ENCODE measurements at regions not wholly inside any gene's neighbourhood (a gene's known extent, or its start where the extent isn't known, plus 50 kb on each side); places are given as distances from the start of the nearest gene placed in this dataset.

- 33 to 43% (median 41%) methylated on average over 15 of the region's 15 CpGs for WGBS, 3 donors
- H3K9me3 ChIP-seq = no peaks in the 10 kb centered on the region
- no peaks in the 10 kb centered on the region for H3K36me3 ChIP-seq
- no peak for DNase-seq
- H3K4me1 ChIP-seq (ENCODE audit: insufficient read depth) = no peaks in the 10 kb centered on the region
- no peak overlapping the region for H3K27ac ChIP-seq
- intact Hi-C loops (cut with DNase I) = no loop called here
- no peaks in the 10 kb centered on the region for H3K27me3 ChIP-seq
- H3K4me3 ChIP-seq = no peak overlapping the region
- TF ChIP-seq EP300 (IDR thresholded peaks at IDR 0.05) (no peak), POLR2A (IDR thresholded peaks at IDR 0.05) (no peak), CTCF (IDR thresholded peaks at IDR 0.05) (no peak)
Observed at GRCh38 chr19:28519952-28520861, 692.7 kb downstream of the UQCRFS1 start.

GRCh38 chr19:28519218-28519779 lies 693.7 kb downstream of the UQCRFS1 start:
- WGBS, 3 donors = 60 to 69% (median 63%) methylated on average over 8 of the region's 8 CpGs

GRCh38 chr19:28516415-28516872 lies 696.5 kb downstream of the UQCRFS1 start:
- Histone ChIP-seq H3K4me3 (no peak overlapping the region), H3K36me3 (no peaks in the 10 kb centered on the region), H3K9me3 (no peaks in the 10 kb centered on the region), H3K27me3 (no peaks in the 10 kb centered on the region), H3K27ac (no peak overlapping the region), H3K4me1 (ENCODE audit: insufficient read depth) (no peaks in the 10 kb centered on the region)
- intact Hi-C loops (cut with DNase I) = no loop called here
- 84 to 90% (median 90%) methylated on average over 2 of the region's 2 CpGs for WGBS, 3 donors
- no peak for TF ChIP-seq POLR2A (IDR thresholded peaks at IDR 0.05)
- no peak for TF ChIP-seq CTCF (IDR thresholded peaks at IDR 0.05)
- TF ChIP-seq EP300 (IDR thresholded peaks at IDR 0.05) = no peak
- DNase-seq = no peak

More at GRCh38 chr19:28519218-28519779, 693.7 kb downstream of the UQCRFS1 start:
- TF ChIP-seq POLR2A (IDR thresholded peaks at IDR 0.05) (no peak), CTCF (IDR thresholded peaks at IDR 0.05) (no peak), EP300 (IDR thresholded peaks at IDR 0.05) (no peak)
- Histone ChIP-seq H3K4me1 (ENCODE audit: insufficient read depth) (no peaks in the 10 kb centered on the region), H3K27ac (no peak overlapping the region), H3K4me3 (no peak overlapping the region), H3K36me3 (no peaks in the 10 kb centered on the region), H3K9me3 (no peaks in the 10 kb centered on the region), H3K27me3 (no peaks in the 10 kb centered on the region)
- intact Hi-C loops (cut with DNase I) = no loop called here
- no peak for DNase-seq

GRCh38 chr19:28514166-28514565 lies 698.8 kb downstream of the UQCRFS1 start:
- no peaks in the 10 kb centered on the region for H3K36me3 ChIP-seq
- no peaks in the 10 kb centered on the region for H3K27me3 ChIP-seq
- WGBS, 3 donors = 55 to 62% (median 57%) methylated on average over 3 of the region's 3 CpGs
- TF ChIP-seq POLR2A (IDR thresholded peaks at IDR 0.05) (no peak), EP300 (IDR thresholded peaks at IDR 0.05) (no peak), CTCF (IDR thresholded peaks at IDR 0.05) (no peak)
- DNase-seq = no peak
- H3K4me1 ChIP-seq (ENCODE audit: insufficient read depth) = no peaks in the 10 kb centered on the region
- H3K4me3 ChIP-seq = no peak overlapping the region
- no peak overlapping the region for H3K27ac ChIP-seq
- no peaks in the 10 kb centered on the region for H3K9me3 ChIP-seq
- intact Hi-C loops (cut with DNase I) = no loop called here
